ENCODE measurements at regions not wholly inside any gene's neighbourhood (a gene's known extent, or its start where the extent isn't known, plus 50 kb on each side); places are given as distances from the start of the nearest gene placed in this dataset.
"Not testable (repeated sequence)": the region's sequence is repeated elsewhere in the genome, so short reads cannot be mapped to it uniquely, and the experiment has no call there.

DNA sequence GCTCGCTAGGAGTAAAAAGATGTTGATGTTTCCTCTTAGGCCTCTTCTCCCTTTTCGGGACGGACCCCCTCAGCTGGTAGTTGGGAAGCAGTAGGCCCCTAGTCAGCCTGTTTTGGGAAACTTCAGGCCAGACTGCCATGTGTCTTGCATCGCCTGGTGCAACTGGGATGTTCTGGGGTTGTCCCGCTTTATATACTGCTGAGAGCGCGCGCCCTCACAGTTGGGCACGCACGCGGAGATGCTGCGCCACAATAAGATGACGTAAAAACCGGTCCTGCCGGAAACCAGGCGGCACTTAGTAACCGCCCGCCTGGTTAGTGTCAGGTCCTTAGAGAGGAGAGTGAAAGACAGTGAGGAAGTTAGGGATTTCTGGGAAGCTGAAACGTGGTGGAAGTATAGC lies 231.3 kb upstream of the CT83 start:
- Mint-ChIP-seq H3K4me3 (no peak overlapping the region), H3K4me1 (no peaks in the 10 kb centered on the region), H3K27me3 (ENCODE audit: insufficient read depth, low read depth, poor library complexity) (no peaks in the 10 kb centered on the region), H3K9me3 (no peaks in the 10 kb centered on the region), H3K36me3 (ENCODE audit: low read depth) (no peaks in the 10 kb centered on the region), H3K27ac (no peak overlapping the region)
- H3K4me3 ChIP-seq: no peak overlapping the region
- H3K27me3 ChIP-seq (ENCODE audit: insufficient read depth): no peaks in the 10 kb centered on the region
- ATAC-seq: no peak
- no peaks in the 10 kb centered on the region for H4K20me1 ChIP-seq (replicated peaks; ENCODE audit: insufficient read depth)
- H2AFZ ChIP-seq: no peak overlapping the region
- no peaks in the 10 kb centered on the region for H3K9me2 ChIP-seq (ENCODE audit: insufficient read depth)
- no peaks in the 10 kb centered on the region for H3F3A ChIP-seq (replicated peaks; ENCODE audit: low read depth)
- H3K36me3 ChIP-seq (ENCODE audit: insufficient read depth): no peaks in the 10 kb centered on the region
- no peak overlapping the region for H3K27ac ChIP-seq (ENCODE audit: low read depth)
- no peak overlapping the region for H3K4me2 ChIP-seq
- H3K79me2 ChIP-seq (replicated peaks; ENCODE audit: insufficient read depth): no peaks in the 10 kb centered on the region
- H3K4me1 ChIP-seq (ENCODE audit: insufficient read depth): no peaks in the 10 kb centered on the region
- TF ChIP-seq ZNF331 (CRISPR knock-in tag; IDR thresholded peaks at IDR 0.05; ENCODE audit: low read depth) (no peak), NANOG (IDR thresholded peaks at IDR 0.05; ENCODE audit: borderline replicate concordance) (no peak), CREB1 (CRISPR knock-in tag; IDR thresholded peaks at IDR 0.05; ENCODE audit: low read depth) (no peak), JUNB (IDR thresholded peaks at IDR 0.05; ENCODE audit: unreplicated experiment) (no peak)
- TF ChIP-seq, protein P1, sequence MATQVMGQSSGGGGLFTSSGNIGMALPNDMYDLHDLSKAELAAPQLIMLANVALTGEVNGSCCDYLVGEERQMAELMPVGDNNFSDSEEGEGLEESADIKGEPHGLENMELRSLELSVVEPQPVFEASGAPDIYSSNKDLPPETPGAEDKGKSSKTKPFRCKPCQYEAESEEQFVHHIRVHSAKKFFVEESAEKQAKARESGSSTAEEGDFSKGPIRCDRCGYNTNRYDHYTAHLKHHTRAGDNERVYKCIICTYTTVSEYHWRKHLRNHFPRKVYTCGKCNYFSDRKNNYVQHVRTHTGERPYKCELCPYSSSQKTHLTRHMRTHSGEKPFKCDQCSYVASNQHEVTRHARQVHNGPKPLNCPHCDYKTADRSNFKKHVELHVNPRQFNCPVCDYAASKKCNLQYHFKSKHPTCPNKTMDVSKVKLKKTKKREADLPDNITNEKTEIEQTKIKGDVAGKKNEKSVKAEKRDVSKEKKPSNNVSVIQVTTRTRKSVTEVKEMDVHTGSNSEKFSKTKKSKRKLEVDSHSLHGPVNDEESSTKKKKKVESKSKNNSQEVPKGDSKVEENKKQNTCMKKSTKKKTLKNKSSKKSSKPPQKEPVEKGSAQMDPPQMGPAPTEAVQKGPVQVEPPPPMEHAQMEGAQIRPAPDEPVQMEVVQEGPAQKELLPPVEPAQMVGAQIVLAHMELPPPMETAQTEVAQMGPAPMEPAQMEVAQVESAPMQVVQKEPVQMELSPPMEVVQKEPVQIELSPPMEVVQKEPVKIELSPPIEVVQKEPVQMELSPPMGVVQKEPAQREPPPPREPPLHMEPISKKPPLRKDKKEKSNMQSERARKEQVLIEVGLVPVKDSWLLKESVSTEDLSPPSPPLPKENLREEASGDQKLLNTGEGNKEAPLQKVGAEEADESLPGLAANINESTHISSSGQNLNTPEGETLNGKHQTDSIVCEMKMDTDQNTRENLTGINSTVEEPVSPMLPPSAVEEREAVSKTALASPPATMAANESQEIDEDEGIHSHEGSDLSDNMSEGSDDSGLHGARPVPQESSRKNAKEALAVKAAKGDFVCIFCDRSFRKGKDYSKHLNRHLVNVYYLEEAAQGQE (IDR thresholded peaks at IDR 0.05; ENCODE audit: unreplicated experiment): no peak
- DNase-seq (ENCODE audit: low spot score): no peak

DNA sequence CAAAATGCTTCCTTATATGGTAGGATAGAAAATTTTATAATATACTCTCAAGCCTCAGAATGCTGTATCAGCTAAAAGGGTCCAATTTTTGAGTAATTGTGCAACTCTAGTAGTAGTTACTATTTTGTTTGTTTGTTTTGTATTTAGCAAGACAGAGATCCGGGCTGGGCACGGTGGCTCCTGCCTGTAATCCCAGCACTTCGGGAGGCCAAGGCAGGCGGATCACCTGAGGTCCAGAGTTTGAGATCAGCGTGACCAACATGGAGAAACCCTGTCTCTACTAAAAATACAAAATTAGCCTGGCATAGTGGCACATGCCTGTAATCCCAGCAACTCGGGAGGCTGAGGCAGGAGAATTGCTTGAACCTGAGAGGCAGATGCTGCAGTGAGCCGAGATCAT lies 216.8 kb upstream of the CT83 start:
- H3K27ac ChIP-seq (ENCODE audit: low read depth); H3F3A ChIP-seq (replicated peaks; ENCODE audit: low read depth); H3K79me2 ChIP-seq (replicated peaks; ENCODE audit: insufficient read depth); ATAC-seq; H3K4me1 ChIP-seq (ENCODE audit: insufficient read depth); H3K36me3 Mint-ChIP-seq (ENCODE audit: low read depth); H4K20me1 ChIP-seq (replicated peaks; ENCODE audit: insufficient read depth); H3K9me2 ChIP-seq (ENCODE audit: insufficient read depth); H3K27ac Mint-ChIP-seq; H3K9me3 Mint-ChIP-seq; DNase-seq (ENCODE audit: low spot score); H3K27me3 Mint-ChIP-seq (ENCODE audit: insufficient read depth, low read depth, poor library complexity); H3K4me3 ChIP-seq; H3K36me3 ChIP-seq (ENCODE audit: insufficient read depth); H3K4me3 Mint-ChIP-seq; H3K27me3 ChIP-seq (ENCODE audit: insufficient read depth); H3K4me1 Mint-ChIP-seq; H3K4me2 ChIP-seq; H2AFZ ChIP-seq: not testable (repeated sequence)

DNA sequence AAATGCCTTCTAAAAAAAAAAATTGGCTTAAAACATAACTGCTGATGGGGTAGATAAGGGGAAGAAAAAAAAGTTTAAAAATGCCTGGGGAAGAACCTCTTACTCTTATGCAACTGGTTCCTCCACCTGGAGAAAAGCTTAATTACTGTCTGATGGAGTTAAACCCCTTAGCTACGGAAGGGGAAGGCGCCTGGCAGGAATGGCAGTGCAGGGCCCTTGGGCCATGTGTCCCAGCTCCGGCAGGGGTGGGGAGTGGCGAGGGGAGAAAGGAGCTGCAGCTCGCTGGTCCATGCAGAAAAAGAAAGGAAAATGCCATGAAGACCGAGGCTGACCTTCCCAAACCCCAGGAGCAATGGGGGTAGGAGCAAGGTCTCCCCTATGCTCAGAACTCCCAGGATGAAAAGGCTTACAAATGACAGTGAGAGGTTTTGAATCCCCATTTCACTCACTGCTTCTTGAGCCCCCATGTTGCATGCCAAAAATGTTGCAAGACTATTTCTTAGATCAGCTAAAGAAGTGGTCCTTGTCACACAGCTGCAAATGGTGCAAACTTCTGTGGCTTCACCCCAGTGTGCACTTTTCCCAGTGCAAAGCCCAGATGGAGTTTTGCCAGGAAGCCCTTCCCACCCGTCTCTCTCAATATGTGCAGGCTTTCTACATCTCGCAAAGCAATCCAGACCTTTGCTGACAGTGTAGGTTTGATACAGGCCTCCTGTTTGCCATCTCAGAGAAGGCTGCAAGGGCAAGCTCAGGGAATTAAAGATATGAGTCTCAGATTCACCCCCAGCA lies 204.8 kb upstream of the CT83 start:
- Mint-ChIP-seq H3K4me3 (no peak overlapping the region), H3K9me3 (no peaks in the 10 kb centered on the region; the same call in 2 of the 3 replicates), H3K27me3 (ENCODE audit: insufficient read depth, low read depth, poor library complexity) (peaks cover 4% of the 10 kb centered on the region), H3K36me3 (ENCODE audit: low read depth) (no peaks in the 10 kb centered on the region), H3K27ac (no peak overlapping the region), H3K4me1 (peaks cover 4% of the 10 kb centered on the region; the same call in 2 of the 3 replicates)
- Histone ChIP-seq H3K79me2 (replicated peaks; ENCODE audit: insufficient read depth) (no peaks in the 10 kb centered on the region), H4K20me1 (replicated peaks; ENCODE audit: insufficient read depth) (no peaks in the 10 kb centered on the region), H3K4me1 (ENCODE audit: insufficient read depth) (no peaks in the 10 kb centered on the region), H3K4me3 (no peak overlapping the region), H3K9me2 (ENCODE audit: insufficient read depth) (no peaks in the 10 kb centered on the region), H2AFZ (no peak overlapping the region), H3K27ac (ENCODE audit: low read depth) (no peak overlapping the region), H3K36me3 (ENCODE audit: insufficient read depth) (no peaks in the 10 kb centered on the region), H3K27me3 (ENCODE audit: insufficient read depth) (no peaks in the 10 kb centered on the region), H3F3A (replicated peaks; ENCODE audit: low read depth) (no peaks in the 10 kb centered on the region), H3K4me2 (no peak overlapping the region)
- ATAC-seq: no peak
- DNase-seq (ENCODE audit: low spot score): peak; percentile 1
- no peak for TF ChIP-seq CREB1 (CRISPR knock-in tag; IDR thresholded peaks at IDR 0.05; ENCODE audit: low read depth)
- no peak for TF ChIP-seq JUNB (IDR thresholded peaks at IDR 0.05; ENCODE audit: unreplicated experiment)
- TF ChIP-seq, protein P2, sequence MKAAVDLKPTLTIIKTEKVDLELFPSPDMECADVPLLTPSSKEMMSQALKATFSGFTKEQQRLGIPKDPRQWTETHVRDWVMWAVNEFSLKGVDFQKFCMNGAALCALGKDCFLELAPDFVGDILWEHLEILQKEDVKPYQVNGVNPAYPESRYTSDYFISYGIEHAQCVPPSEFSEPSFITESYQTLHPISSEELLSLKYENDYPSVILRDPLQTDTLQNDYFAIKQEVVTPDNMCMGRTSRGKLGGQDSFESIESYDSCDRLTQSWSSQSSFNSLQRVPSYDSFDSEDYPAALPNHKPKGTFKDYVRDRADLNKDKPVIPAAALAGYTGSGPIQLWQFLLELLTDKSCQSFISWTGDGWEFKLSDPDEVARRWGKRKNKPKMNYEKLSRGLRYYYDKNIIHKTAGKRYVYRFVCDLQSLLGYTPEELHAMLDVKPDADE (IDR thresholded peaks at IDR 0.05): no peak
- TF ChIP-seq ZNF114 (CRISPR knock-in tag; IDR thresholded peaks at IDR 0.05): no peak
- TF ChIP-seq EZH2 (IDR thresholded peaks at IDR 0.05; ENCODE audit: low read depth, unreplicated experiment): no peak
